Epithelial cell of esophagus (primary cell): ENCODE measurements at regions not wholly inside any gene's neighbourhood (a gene's known extent, or its start where the extent isn't known, plus 50 kb on each side); places are given as distances from the start of the nearest gene placed in this dataset.

ENCODE experiments used
- DNase-seq: peaks from one replicate; pipeline ENCODE4 v3.0.0; 2010; ENCODE audit warnings: low read depth
- H3K4me3 ChIP-seq: 2 replicates; pipeline ENCODE4 v1.5.1; 2011; ENCODE audit warnings: mild to moderate bottlenecking, low read length, control low read depth
- TF ChIP-seq, protein P1 (sequence below): IDR thresholded peaks from 2 replicates; pipeline ENCODE4 v1.5.1; 2011; ENCODE audit warnings: low read depth, mild to moderate bottlenecking, low read length, control low read depth, inconsistent platforms; ENCODE audit not compliant: insufficient read depth; ENCODE audit errors: missing control alignments

- DNase-seq, result no peak
- TF ChIP-seq, protein P1, sequence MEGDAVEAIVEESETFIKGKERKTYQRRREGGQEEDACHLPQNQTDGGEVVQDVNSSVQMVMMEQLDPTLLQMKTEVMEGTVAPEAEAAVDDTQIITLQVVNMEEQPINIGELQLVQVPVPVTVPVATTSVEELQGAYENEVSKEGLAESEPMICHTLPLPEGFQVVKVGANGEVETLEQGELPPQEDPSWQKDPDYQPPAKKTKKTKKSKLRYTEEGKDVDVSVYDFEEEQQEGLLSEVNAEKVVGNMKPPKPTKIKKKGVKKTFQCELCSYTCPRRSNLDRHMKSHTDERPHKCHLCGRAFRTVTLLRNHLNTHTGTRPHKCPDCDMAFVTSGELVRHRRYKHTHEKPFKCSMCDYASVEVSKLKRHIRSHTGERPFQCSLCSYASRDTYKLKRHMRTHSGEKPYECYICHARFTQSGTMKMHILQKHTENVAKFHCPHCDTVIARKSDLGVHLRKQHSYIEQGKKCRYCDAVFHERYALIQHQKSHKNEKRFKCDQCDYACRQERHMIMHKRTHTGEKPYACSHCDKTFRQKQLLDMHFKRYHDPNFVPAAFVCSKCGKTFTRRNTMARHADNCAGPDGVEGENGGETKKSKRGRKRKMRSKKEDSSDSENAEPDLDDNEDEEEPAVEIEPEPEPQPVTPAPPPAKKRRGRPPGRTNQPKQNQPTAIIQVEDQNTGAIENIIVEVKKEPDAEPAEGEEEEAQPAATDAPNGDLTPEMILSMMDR, result no peak
- H3K4me3 ChIP-seq, result no peak overlapping the region
Observed at GRCh38 chr16:59048876-59049275, 314.8 kb upstream of the GOT2 start.

GRCh38 chr16:59047114-59047513, 313.0 kb upstream of the GOT2 start:
- no peak overlapping the region for H3K4me3 ChIP-seq
- TF ChIP-seq, protein P1, result no peak
- DNase-seq, result no peak

GRCh38 chr16:59046335-59046734, 312.2 kb upstream of the GOT2 start:
- no peak for DNase-seq
- H3K4me3 ChIP-seq, result no peak overlapping the region
- TF ChIP-seq, protein P1, result no peak

DNA sequence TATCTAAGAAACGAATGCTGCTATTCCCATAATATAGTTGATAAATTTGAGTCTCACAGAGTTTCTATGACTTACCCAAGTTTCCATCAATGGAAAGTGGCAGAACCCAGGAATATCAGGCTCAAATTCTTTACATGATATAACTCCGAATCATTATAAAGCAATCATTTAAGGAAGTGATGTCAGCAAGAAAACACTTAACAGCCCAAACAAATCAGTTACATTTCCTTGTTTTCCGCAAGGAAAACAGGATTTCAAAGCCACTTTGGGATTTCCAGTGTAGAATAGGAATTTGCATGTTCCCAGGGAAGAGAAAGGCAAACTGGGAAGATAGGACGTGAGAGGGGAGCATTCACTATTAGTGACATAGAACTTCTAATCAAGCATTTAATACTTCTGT, 311.4 kb upstream of the GOT2 start:
- no peak for DNase-seq
- TF ChIP-seq, protein P1, result no peak
- H3K4me3 ChIP-seq, result no peak overlapping the region

DNA sequence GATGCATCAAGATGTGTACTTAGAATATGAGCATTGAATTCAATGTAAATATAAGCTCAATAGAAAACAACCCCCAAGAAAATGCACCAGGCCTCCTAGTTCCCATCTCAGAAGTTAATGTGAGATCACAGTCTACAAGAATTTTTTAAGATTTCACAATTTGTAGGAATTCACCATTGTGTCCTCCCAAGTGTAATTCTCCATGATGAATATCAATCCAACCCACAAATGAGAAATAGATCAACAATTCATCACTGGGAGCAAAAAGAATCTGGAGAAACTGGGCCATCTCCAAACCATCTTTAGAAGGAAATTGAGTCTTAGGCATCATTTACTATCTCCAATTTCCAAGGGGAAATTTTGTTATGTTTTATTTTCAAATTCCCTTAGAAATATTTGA, 310.5 kb upstream of the GOT2 start:
- no peak overlapping the region for H3K4me3 ChIP-seq
- TF ChIP-seq, protein P1, result no peak
- no peak for DNase-seq

DNA sequence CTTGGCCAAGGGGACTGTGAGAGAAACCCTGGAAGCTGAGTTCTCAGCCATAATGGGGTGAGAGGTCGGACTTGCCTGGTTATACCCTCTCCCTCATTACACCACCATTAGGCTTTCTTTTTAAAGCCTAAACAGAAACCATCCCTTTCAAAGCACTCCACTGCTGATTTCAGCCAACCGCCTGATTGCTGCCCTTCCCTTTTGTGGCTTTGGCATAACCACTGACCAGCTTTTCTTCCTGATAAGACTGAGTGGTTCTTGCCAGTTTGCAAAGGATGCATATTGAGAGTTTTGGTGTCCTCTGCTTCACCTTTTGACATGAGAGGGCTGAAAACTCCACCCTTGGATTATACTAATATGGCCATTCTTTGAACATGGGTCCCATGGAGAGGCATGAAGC, 308.2 kb upstream of the GOT2 start:
- DNase-seq, result no peak
- H3K4me3 ChIP-seq, result no peak overlapping the region
- TF ChIP-seq, protein P1, result no peak

- TF ChIP-seq, protein P1, result no peak
- no peak overlapping the region for H3K4me3 ChIP-seq
- DNase-seq, result no peak
Observed at GRCh38 chr16:59039066-59039720, 305.1 kb upstream of the GOT2 start.
